ENCODE measurements at regions not wholly inside any gene's neighbourhood (a gene's known extent, or its start where the extent isn't known, plus 50 kb on each side); places are given as distances from the start of the nearest gene placed in this dataset.
A peak's percentile ranks its signal among the peaks of the same experiment; 100 is the strongest.

DNA sequence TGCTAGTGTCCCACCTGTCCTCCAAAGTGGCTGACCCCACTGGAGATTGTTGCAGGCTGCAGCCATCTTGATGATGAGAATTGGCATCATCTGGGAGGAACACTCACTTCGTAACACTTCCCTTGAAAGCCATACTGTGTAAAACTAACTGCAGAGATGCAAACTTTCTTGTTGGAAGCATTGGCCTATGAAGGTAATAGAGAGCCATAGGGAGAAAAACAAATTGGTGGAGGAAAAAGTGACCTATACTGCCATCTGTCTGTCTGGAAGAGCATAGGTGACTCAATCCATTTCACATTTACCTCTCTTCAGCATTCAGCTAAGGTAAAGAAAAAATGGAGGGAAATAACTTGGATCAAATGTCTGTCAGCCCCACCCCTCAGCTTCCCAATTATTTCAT is 473.4 kb downstream of the NTRK2 start:
- DNase-seq (no peak), ATAC-seq (ENCODE audit: poor library complexity) (peak; percentile 63)
- intact Hi-C loops (cut with DNase I) = no loop called here

DNA sequence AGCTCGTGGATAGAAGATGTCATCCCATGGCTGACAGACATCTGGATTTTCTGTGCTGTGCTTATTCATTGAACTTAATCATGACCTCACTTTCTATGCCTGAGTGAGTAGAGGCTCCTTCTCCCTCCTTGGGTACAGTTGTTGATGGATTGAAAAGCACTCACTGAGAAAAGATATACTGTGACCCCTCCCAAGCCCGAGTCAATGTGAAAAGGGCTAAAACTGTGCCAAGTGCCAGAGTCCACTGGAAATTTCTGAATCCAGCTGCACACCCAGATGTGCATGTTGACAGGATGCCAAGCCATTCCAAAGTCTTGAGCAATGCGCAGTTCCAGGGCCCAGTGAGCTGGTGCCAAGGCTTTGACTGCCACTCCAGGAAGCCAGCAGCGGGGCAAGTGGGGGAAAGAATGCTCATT is 473.0 kb downstream of the NTRK2 start:
- ATAC-seq (ENCODE audit: poor library complexity) (peak; percentile 57), DNase-seq (peak; percentile 58)
- intact Hi-C loops (cut with DNase I) = no loop called here

GRCh38 chr9:85137696-85138095 is 468.2 kb downstream of the NTRK2 start:
- DNase-seq = no peak
- ATAC-seq (ENCODE audit: poor library complexity) = no peak
- intact Hi-C loops (cut with DNase I) = no loop called here

- ATAC-seq (ENCODE audit: poor library complexity) = no peak
- intact Hi-C loops (cut with DNase I) = no loop called here
- DNase-seq = no peak
These were observed 467.5 kb downstream of the NTRK2 start for GRCh38 chr9:85136987-85137386.

- DNase-seq = no peak
- no peak for ATAC-seq (ENCODE audit: poor library complexity)
- intact Hi-C loops (cut with DNase I) = no loop called here
These were observed 467.0 kb downstream of the NTRK2 start for GRCh38 chr9:85136507-85136906.

DNA sequence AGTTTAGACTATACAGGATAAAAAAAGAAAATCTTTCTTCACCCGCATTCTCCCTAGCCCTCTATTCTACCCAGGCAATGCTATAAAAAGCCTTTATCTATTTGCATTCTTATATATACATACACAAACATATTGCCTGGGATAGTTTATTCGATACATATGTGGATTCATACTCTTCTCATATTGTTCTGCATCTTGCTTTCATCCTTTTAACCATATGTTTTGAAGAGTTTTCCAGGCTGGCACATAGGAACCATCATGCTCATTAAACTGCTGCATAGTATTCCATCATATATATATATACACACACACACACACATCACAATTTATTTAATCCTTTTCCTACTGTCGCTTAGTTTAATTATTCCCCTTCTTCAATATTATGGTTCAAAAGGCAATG is 461.2 kb downstream of the NTRK2 start:
- no peak for DNase-seq
- intact Hi-C loops (cut with DNase I) = no loop called here
- ATAC-seq (ENCODE audit: poor library complexity) = no peak

GRCh38 chr9:85130260-85130659 is 460.7 kb downstream of the NTRK2 start:
- ATAC-seq (ENCODE audit: poor library complexity) = no peak
- DNase-seq = no peak
- intact Hi-C loops (cut with DNase I) = no loop called here

- no peak for ATAC-seq (ENCODE audit: poor library complexity)
- DNase-seq = no peak
- intact Hi-C loops (cut with DNase I) = no loop called here
These were observed 460.0 kb downstream of the NTRK2 start for GRCh38 chr9:85129514-85129913.

- ATAC-seq (ENCODE audit: poor library complexity) = no peak
- DNase-seq = no peak
- intact Hi-C loops (cut with DNase I) = no loop called here
These were observed 449.6 kb downstream of the NTRK2 start for GRCh38 chr9:85118990-85119755.

- no peak for DNase-seq
- ATAC-seq (ENCODE audit: poor library complexity) = no peak
- intact Hi-C loops (cut with DNase I) = no loop called here
These were observed 448.3 kb downstream of the NTRK2 start for GRCh38 chr9:85117831-85118230.

GRCh38 chr9:85115473-85115872 is 445.9 kb downstream of the NTRK2 start:
- ATAC-seq (ENCODE audit: poor library complexity) (no peak), DNase-seq (no peak)
- intact Hi-C loops (cut with DNase I) = no loop called here

- intact Hi-C loops (cut with DNase I) = no loop called here
- ATAC-seq (ENCODE audit: poor library complexity) = no peak
- DNase-seq = no peak
These were observed 445.3 kb downstream of the NTRK2 start for GRCh38 chr9:85114799-85115198.

DNA sequence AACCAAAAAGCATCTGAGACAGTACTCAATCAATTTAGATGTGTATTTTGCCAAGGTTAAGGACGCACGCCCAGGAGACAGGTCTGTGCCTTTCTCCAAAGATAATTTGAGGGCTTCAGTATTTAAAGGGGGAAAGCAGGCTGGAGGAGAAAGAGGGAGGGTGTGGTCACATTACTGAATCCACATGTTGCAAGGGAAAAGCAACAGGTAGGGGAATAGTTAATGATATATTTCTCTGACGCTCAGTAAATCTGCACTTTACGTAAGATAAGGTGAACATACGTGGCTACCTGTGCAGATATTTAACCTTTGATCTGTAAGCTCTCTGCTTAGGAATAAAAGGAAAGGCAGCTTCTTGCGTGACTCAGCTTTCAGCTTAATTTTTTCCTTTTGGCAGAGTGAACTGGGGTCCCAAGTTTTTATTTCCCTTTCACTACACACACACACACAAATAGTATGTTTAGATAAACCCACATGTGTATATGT is 443.4 kb downstream of the NTRK2 start:
- DNase-seq (no peak), ATAC-seq (ENCODE audit: poor library complexity) (no peak)
- intact Hi-C loops (cut with DNase I) = no loop called here

DNA sequence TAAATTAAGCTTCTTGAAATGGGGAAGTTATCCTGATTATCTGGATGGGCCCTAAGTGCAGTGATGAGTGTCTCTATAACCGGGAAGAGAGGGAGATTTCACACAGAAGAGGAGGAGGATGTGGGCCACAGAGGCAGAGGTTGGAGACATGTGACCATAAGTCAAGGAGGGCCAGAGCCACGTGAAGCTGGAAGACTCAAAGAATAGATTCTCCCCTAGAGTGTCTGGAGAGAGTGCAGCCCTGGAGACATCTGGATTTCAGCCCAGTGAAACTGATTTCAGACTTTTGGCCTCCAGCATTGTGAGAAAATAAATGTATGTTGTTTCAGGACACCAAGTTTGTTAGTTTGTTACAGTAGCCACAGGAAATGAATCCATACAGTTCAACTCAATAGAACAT is 442.9 kb downstream of the NTRK2 start:
- DNase-seq = no peak
- ATAC-seq (ENCODE audit: poor library complexity) = no peak
- intact Hi-C loops (cut with DNase I) = no loop called here

- ATAC-seq (ENCODE audit: poor library complexity) = no peak
- DNase-seq = no peak
- intact Hi-C loops (cut with DNase I) = no loop called here
These were observed 439.2 kb downstream of the NTRK2 start for GRCh38 chr9:85108746-85109145.

DNA sequence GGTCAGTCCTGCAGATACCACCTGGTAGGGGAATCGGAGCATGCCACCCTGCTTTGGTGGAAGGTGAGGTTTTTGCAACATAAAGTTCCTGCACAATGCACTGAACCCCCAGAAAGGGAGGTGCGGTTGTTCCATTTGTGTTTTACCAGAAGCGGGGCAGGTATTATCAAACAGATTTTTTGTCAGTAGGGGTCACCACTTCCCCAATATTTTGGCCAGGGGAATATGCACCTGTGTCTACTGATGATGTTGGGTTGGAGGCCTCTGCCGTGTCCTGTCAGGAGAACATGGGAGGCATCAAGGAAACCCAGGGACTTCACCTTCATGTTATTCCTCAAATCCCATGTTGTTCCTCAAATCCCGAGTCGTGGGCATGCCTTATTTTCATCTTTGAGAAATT is 438.7 kb downstream of the NTRK2 start:
- DNase-seq (no peak), ATAC-seq (ENCODE audit: poor library complexity) (no peak)
- intact Hi-C loops (cut with DNase I) = no loop called here

DNA sequence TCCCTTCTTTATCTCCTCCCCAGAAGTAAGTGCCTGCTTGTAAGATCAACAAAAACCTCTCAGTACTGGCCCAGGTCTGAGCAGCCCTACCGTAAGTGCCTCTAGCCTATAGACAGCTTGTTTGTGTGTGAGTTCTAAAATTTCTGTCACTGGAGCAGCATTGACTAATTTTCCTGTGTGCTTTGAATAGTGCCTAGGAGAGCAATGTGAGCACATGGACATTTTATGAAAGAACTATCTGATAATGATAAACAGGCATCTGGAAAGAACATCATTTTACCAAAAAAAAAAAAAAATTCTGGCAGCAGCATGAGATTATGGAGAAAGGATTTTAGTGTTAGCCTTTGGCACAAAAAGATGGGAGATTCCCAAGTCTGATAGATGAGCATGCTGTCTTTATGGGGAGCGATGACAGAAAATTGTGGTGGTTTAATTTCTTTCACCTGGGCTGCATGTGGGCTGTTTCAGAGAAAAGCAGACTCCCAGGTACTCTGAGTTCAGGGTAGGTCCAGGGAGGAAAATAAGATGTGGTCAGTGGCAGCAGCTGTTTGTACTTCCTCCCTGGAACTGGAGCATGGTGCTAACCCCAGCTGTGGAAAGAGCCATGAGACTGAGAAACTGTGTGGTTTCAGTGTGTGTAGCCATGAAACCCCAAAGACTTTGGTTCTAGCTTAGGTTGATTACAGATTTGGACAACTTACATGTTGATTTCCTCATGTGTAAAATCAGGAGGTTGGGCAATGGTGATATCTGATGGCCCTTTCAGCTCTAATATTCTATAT is 419.9 kb downstream of the NTRK2 start:
- intact Hi-C loops (cut with DNase I) = no loop called here
- ATAC-seq (ENCODE audit: poor library complexity) (no peak), DNase-seq (no peak)

DNA sequence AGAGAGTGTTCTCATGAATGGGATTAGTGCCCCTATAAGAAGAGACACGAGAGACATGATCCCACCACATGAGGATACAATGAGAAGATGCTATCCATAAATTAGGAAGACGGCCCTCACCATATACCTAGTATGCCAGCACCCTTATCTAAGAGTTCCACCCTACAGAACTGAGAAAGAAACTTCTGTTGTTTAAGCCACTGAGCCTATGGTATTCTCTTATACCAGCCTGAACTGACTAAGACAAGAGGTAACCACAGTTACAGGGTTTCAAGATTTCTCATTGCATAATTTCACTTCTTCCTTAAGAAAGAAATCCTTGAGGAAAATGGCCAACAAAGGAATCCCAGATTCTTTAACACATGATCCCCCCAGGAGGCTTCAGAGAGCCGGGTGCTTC is 412.4 kb downstream of the NTRK2 start:
- DNase-seq = no peak
- intact Hi-C loops (cut with DNase I) = no loop called here
- no peak for ATAC-seq (ENCODE audit: poor library complexity)

GRCh38 chr9:85079349-85079748 is 409.8 kb downstream of the NTRK2 start:
- intact Hi-C loops (cut with DNase I) = no loop called here
- DNase-seq = no peak
- ATAC-seq (ENCODE audit: poor library complexity) = no peak

DNA sequence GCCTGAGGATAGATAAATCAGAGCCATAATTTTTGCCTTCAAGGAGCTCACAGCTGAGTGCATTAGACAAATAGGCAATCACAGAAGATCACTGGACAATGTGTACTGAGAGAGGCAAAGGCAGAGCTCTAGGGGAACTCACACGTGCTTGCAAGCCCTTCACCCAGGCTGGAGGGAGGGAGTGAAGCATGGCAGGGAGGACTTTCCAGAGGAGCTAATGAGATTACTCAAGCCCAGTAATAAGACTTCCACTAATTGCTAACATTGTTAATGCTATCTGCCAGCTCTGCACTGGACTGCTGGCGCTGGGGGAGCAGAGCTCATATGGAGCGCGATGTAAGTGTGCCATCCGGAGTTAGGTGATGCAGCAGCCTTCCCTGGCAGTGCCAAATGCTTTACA is 408.4 kb downstream of the NTRK2 start:
- intact Hi-C loops (cut with DNase I) = no loop called here
- DNase-seq (no peak), ATAC-seq (ENCODE audit: poor library complexity) (no peak)

All from Right ventricle myocardium superior (tissue), 1 donor.